Motor neuron (in vitro differentiated cells): ENCODE measurements at regions not wholly inside any gene's neighbourhood (a gene's known extent, or its start where the extent isn't known, plus 50 kb on each side); places are given as distances from the start of the nearest gene placed in this dataset.

Experiments used
- ATAC-seq, 8 experiments: fragments of 200-7000 bp; cut with Tn5 transposase; replicated peaks in 6 of 8; 2 replicates each; pipeline ENCODE4 v1.8.0; 2021; ENCODE audit warnings: mild to moderate bottlenecking in 8 of 8, moderate library complexity in 8 of 8
- H3K27ac ChIP-seq, 2 donors: fragments of 250-450 bp; sonication (Bioruptor Pico); 2 replicates each; pipeline ENCODE4 v1.9.0; 2021; ENCODE audit warnings: antibody characterized with exemption in 2 of 2, mild to moderate bottlenecking in 2 of 2, moderate library complexity in 1 of 2
- H3K4me1 ChIP-seq, 2 donors: fragments of 250-450 bp; sonication (Bioruptor Pico); replicated peaks in 1 of 2; 2 replicates each; pipeline ENCODE4 v1.6.1; 2021; ENCODE audit warnings: antibody characterized with exemption in 2 of 2, mild to moderate bottlenecking in 2 of 2, moderate library complexity in 1 of 2
- H3K4me3 ChIP-seq, 5 donors: fragments of 250-450 bp; sonication (Bioruptor Pico); 2 replicates each; pipeline ENCODE4 v1.9.0; 2021; ENCODE audit warnings: antibody characterized with exemption in 5 of 5, mild to moderate bottlenecking in 5 of 5, moderate library complexity in 4 of 5
- WGBS, 10 experiments: fragments of 450-650 bp; shearing (Covaris generic); methylation state at CpG; one replicate each; pipeline ENCODE4 v1.0.0; 2022; 5-methylcytosine and 5-hydroxymethylcytosine counted together
- in situ Hi-C, 9 experiments: fragments of 400-800 bp; cut with MboI; loops; one replicate each; pipeline ENCODE4 v1.15.0; 2021; ENCODE audit warnings: low sequenced_read_pairs in 9 of 9, low pct_unique_long_range_greater_than_20kb in 2 of 9; ENCODE audit not compliant: unreplicated experiment in 9 of 9

DNA sequence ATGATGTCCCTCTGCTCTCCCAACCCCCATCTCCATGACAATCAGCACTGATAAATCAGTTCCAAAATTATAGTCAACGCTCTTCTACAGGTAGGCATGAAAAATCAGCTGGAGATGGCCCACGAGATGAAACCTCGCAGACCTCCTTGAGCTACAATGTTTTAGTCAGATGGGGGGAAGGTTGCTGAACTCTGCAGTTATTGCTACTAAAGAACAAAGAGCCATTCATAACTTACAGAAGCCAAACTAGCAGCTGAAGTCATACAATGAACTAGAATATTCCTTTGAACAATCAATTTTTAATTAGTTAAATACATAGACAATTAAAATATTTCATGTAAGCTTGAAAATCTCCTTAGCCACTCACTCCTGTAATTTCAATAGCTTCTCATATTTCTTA is 179.2 kb downstream of the NHLRC3 start:
- in situ Hi-C loops = no loop called here
- Histone ChIP-seq H3K4me3 (no peak overlapping the region), H3K27ac (no peak overlapping the region), H3K4me1 (no peaks in the 10 kb centered on the region)
- no peak for ATAC-seq
- WGBS, 10 experiments = 8 to 100% (median 72%) methylated on average over 2 to 3 of the region's 3 CpGs; no CpG with 5 or more reads in 2 of the 10 experiments

GRCh38 chr13:39224671-39225240 is 186.5 kb downstream of the NHLRC3 start:
- H3K4me3 ChIP-seq = no peak overlapping the region
- no peaks in the 10 kb centered on the region for H3K4me1 ChIP-seq
- in situ Hi-C loops = no loop called here
- no peak for ATAC-seq
- no peak overlapping the region for H3K27ac ChIP-seq
- 29 to 80% (median 63%) methylated on average over 3 to 5 of the region's 5 CpGs for WGBS, 10 experiments

DNA sequence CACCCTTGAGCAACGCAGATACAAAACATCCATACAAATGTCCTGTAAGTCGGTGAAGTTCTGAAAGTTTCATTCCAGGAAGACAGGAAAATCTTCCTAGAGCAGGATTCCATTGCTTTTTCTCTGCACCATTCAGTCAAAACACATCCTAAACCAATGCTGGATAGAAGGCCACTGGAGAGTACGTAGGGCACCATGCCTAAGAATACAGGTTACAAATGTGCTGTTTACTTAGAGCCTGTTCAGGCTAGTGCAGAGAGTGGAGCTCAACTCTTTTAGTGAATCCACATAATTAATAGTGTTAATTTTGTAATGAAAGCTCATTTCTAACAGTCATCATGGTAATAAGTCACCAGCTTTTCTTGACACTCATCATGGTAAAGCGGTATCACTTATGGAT is 187.6 kb downstream of the NHLRC3 start:
- no peaks in the 10 kb centered on the region for H3K4me1 ChIP-seq
- ATAC-seq = no peak
- no peak overlapping the region for H3K4me3 ChIP-seq
- in situ Hi-C loops = no loop called here
- WGBS, 10 experiments = 43 to 100% (median 65%) methylated on average over 1 to 4 of the region's 4 CpGs; no CpG with 5 or more reads in 2 of the 10 experiments
- H3K27ac ChIP-seq = no peak overlapping the region

- Histone ChIP-seq H3K27ac (no peak overlapping the region), H3K4me1 (no peaks in the 10 kb centered on the region), H3K4me3 (no peak overlapping the region)
- WGBS, 10 experiments = 40 to 100% (median 82%) methylated on average over 1 to 2 of the region's 3 CpGs; no CpG with 5 or more reads in 7 of the 10 experiments
- in situ Hi-C loops = no loop called here
- no peak for ATAC-seq
Observed at GRCh38 chr13:39226359-39226758, 188.1 kb downstream of the NHLRC3 start.

GRCh38 chr13:39232401-39232980 is 194.2 kb downstream of the NHLRC3 start:
- in situ Hi-C loops = no loop called here
- no peak overlapping the region for H3K4me3 ChIP-seq
- peaks cover 6 to 8% of the 10 kb centered on the region in 2 donors for H3K4me1 ChIP-seq
- ATAC-seq = no peak
- H3K27ac ChIP-seq = no peak overlapping the region
- WGBS, 10 experiments = 14 to 100% methylated on average over 1 of the region's 1 CpG; no CpG with 5 or more reads in 8 of the 10 experiments

DNA sequence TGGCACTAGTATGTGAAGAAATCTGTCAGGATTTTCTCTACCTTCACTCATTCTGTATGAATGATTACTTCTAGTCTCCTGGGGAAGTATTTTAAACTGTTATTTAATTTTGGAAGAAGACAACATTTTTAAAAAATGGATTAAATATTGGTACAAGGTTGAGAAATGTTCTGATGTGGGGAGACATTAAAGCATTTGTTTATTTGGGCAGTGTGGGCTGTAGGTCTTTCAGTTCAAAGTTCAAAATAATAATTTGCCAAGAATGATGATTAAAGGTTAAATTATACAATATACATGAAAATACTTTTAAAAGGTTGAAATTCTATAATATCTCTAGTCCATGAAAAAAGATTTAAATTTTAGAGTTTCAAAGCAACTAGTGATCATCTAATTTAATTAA is 194.7 kb downstream of the NHLRC3 start:
- no peak overlapping the region for H3K27ac ChIP-seq
- in situ Hi-C loops = no loop called here
- no peak for ATAC-seq

DNA sequence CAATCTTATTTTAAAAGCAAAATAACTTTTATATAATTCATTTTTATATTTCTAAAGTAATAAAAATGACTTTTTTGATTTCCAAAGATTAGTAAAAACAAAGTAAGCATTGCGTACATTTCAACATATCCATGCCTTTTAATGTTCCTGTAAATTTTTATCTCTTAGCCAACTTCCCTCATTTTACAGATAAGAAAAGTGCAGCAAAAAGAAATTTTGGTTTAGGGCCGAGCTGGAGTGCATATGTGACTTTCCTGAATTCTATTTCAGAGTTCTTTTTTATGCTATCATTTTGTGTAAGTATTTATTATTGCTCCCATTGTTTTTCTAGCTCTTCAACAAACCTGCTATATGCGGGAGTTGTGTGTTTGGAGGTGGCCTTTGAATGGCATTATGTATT is 195.3 kb downstream of the NHLRC3 start:
- 35 to 100% (median 74%) methylated on average over 1 to 3 of the region's 3 CpGs for WGBS, 10 experiments
- no peak overlapping the region for H3K27ac ChIP-seq
- ATAC-seq = no peak
- no peak overlapping the region for H3K4me3 ChIP-seq
- in situ Hi-C loops = no loop called here
- H3K4me1 ChIP-seq = peaks cover 6 to 8% of the 10 kb centered on the region in 2 donors

More for the DNA sequence above, 194.7 kb downstream of the NHLRC3 start:
- peaks cover 6 to 8% of the 10 kb centered on the region in 2 donors for H3K4me1 ChIP-seq
- H3K4me3 ChIP-seq = no peak overlapping the region

GRCh38 chr13:39244561-39245230 is 206.4 kb downstream of the NHLRC3 start:
- H3K27ac ChIP-seq = no peak overlapping the region
- in situ Hi-C loops = no loop called here
- H3K4me1 ChIP-seq = peaks cover 5 to 11% of the 10 kb centered on the region in 2 donors
- peak in 3 of 8 experiments; percentile 12 to 39 (median 31) for ATAC-seq
- WGBS, 10 experiments = 60 to 100% (median 82%) methylated on average over 1 to 7 of the region's 7 CpGs
- no peak overlapping the region for H3K4me3 ChIP-seq

DNA sequence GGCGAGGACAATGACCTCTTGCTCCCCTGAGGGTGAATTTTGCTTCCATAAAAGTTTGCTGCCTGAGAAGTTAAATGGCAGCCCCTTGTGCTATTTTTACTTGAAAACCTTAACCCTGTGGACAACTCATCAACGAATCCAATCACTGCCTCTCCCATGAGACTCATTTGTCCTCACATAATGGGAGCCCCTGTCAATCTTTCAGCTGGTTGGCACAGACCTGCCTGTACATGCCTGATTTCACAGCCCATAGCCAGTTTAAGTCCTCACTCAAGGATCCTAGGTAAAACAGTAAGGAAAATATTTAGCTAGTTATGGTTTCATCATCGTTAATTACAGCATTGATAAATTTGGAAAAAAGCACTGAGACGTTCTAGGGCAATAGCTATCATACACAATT is 207.4 kb downstream of the NHLRC3 start:
- Histone ChIP-seq H3K4me1 (peaks cover 5 to 11% of the 10 kb centered on the region in 2 donors), H3K27ac (no peak overlapping the region), H3K4me3 (no peak overlapping the region)
- in situ Hi-C loops = no loop called here
- ATAC-seq = peak in 2 of 8 experiments; percentile 39 to 55
- WGBS, 10 experiments = 34 to 100% (median 75%) methylated on average over 1 to 4 of the region's 4 CpGs; no CpG with 5 or more reads in 2 of the 10 experiments

GRCh38 chr13:39249982-39250381 is 211.7 kb downstream of the NHLRC3 start:
- 10 to 96% (median 88%) methylated on average over 2 to 9 of the region's 9 CpGs for WGBS, 10 experiments
- Histone ChIP-seq H3K4me1 (peaks cover 4 to 5% of the 10 kb centered on the region in 2 donors), H3K27ac (no peak overlapping the region), H3K4me3 (no peak overlapping the region)
- in situ Hi-C loops = loop anchor here in 2 of 9 experiments (25.0 kb wide), 1 partner anchor 362 kb away; the partner anchor contains the start of gene LHFPL6 (in 2 of the 2)
- ATAC-seq = peak in 1 of 8 experiments; percentile 25

DNA sequence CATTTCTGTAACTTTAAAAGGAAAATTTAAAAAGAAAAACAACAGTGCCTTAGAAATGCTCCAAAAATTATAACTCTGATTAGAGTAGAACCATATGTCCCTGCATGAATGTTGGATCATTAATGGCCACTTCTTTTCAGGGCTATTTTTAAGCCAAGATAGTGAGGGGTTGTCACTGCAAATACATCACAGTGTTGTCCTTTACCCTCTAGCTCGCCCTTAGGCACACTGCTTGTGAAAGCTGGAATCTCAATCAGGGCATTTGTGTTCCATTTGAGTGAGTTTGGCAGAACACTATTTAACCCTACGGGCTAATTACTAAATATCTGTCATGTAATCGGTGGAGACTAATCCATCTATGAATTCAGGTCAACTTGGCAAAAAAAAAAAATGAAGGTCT is 212.2 kb downstream of the NHLRC3 start:
- in situ Hi-C loops = loop anchor here in 2 of 9 experiments (25.0 kb wide), 1 partner anchor 362 kb away; the partner anchor contains the start of gene LHFPL6 (in 2 of the 2)
- H3K27ac ChIP-seq = no peak overlapping the region
- 7 to 86% (median 63%) methylated on average over 1 to 3 of the region's 3 CpGs; no CpG with 5 or more reads in 2 of the 10 experiments for WGBS, 10 experiments
- no peak for ATAC-seq
- H3K4me3 ChIP-seq = no peak overlapping the region
- peaks cover 3 to 4% of the 10 kb centered on the region in 2 donors for H3K4me1 ChIP-seq

DNA sequence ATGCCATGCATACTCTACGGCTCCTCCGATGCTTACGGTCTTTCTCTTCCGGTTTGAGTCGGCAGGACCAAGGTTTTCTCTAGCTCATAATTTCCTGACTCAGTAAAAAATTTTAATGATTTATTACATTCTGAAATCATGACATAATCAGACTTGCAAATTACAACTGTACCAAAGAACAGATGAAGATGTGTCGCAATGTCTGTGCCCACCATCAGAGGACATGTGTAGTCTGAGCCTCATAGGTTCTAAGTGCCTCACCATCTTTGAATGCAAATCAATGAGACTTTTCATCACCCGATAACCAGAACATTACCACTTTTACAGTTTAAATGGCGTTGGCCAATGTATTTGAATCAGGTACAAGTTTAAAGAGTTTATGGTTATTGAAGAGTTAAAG is 213.1 kb downstream of the NHLRC3 start:
- ATAC-seq = no peak
- in situ Hi-C loops = loop anchor here in 2 of 9 experiments (25.0 kb wide), 1 partner anchor 361 kb away; the partner anchor contains the start of gene LHFPL6 (in 2 of the 2)
- WGBS, 10 experiments = 71 to 100% (median 90%) methylated on average over 2 to 8 of the region's 8 CpGs
- Histone ChIP-seq H3K27ac (no peak overlapping the region), H3K4me1 (no peaks in the 10 kb centered on the region), H3K4me3 (no peak overlapping the region)

- no peak overlapping the region for H3K4me3 ChIP-seq
- ATAC-seq = peak in 3 of 8 experiments; percentile 46 to 71 (median 54)
- no peak overlapping the region for H3K27ac ChIP-seq
- peaks cover 0 to 2% of the 10 kb centered on the region in 2 donors for H3K4me1 ChIP-seq
- in situ Hi-C loops = loop anchor here in 2 of 9 experiments (25.0 kb wide), 1 partner anchor 359 kb away; the partner anchor contains the start of gene LHFPL6 (in 2 of the 2)
- 0 to 100% (median 73%) methylated on average over 1 to 3 of the region's 3 CpGs; no CpG with 5 or more reads in 3 of the 10 experiments for WGBS, 10 experiments
Observed at GRCh38 chr13:39253774-39254173, 215.5 kb downstream of the NHLRC3 start.
